ENCODE measurements at regions not wholly inside any gene's neighbourhood (a gene's known extent, or its start where the extent isn't known, plus 50 kb on each side); places are given as distances from the start of the nearest gene placed in this dataset.

DNA sequence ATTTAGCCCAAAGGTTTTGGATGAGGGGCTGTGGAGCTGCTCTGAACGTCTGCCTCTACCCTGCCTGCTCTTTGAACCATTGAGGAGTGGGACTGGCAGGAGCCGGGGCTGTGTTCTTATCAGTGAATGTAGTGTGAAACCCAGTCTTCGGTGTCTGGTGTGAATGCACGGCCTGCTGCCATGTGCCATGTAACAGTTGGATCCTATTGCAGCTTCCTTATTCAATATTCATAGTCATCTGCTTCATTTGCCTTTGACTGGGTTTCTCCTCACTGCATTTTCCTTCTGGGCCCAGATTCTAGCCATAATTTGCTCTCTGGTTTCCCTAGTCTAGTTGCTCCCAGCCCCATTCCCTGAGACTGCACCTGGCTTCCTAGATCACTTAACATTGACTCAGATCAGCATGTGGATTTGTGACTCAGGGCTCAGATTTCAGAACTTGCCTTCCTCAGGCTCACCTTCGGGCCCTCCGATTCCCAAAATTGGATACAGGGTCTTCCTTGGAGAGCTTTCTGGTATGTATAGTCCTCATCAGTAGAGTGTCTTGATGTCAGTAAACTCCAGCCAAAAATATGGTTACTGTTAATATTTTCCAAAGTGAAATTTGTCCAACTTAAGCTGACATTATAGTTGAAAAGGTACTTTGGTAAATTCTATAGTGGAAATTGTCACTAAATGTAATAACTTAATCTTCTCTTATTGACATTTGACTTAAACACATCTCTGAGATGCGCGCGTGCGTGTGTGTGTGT is 94.0 kb upstream of the DDIT4L start:
- no peak for DNase-seq (ENCODE audit: low read depth)

DNA sequence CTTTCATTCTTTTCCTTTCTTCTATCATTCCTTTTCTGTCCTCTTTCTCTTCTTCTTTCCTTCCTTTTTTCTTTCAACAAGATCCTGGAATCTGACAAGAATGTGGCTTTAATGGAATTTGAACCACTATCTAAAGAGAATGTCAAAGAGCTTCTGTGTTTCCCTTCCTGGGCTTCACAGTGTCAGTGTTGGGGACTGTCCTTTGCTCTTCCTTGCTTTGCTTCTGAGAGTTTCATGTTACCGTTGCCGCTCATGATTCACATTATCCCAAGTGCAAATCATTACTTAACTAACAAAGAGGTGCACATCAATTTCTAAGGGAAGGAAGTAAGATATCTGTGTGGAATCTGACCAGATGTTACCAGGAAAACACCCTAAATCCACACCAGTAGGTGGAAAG is 90.5 kb upstream of the DDIT4L start:
- no peak for DNase-seq (ENCODE audit: low read depth)

DNA sequence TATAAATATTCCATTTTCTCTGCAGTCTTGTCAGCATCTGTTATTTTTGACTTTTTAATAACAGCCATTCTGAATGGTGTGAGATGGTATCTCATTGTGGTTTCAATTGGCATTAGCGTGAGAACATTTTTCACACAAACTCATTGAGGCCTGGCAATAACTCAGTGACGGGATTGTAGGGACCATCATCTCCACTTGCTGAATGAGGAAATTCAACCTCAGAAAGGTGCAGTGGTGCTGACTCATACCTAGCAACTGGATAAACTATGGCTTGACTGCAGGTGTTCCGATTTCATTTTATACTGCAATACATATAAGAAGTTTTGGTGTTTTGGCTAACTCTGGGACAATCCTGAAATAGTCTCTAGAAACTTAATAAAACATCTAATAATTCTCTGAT is 88.3 kb upstream of the DDIT4L start:
- no peak for DNase-seq (ENCODE audit: low read depth)

DNA sequence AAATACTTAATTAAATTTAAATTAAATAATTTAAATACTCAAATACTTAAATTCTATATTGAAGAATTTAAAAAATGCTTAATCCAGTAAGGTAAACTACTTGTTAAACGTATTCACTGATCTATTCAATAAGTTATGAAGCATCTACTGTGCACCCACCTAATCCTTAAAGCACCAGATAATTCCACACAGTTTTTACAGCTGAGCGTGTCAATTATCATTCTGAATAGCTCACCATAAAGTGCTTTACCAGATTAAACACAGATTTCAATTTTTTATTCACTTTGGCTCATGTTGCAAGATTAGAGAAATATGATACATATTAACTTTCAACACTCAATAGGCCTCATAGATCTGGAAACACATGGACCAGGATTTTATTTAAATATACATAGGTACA is 79.2 kb upstream of the DDIT4L start:
- no peak for DNase-seq (ENCODE audit: low read depth)

DNA sequence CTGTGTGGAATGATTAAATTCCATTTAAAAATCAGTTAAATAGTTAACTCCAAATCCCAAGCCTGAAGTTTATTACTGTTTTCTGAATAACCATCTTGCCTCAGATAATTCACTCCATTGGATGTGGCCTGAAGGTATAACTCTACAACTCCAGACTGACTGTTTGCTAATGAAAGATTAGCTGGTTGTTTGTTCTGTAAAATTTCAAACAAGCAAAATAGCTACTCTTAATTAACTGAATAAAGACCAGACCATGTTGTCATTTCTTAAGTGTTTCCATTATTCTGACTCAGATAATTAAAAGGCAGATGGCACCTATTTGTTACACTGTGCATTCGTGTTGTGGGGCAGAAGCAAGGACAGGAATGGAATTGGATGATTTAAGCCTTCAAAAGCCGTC is 78.5 kb upstream of the DDIT4L start:
- no peak for DNase-seq (ENCODE audit: low read depth)

DNA sequence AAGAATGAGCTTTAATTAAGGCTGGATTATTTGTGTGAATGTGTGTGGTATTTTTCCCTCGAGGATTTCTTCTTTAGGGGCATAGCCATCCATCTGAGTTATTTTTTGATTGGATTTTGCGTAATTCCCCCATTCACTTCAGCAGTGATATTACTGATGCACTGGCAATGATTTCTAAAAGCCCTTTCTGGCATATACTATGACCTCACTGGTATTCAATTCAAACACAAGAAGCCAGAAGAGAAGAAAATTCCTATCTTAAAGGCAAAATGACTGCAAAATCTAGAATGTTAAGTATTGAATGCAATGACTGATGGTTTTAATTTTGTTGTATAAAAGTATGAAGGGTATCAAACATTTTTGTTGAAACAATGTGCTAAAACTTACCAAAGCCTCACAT is 71.1 kb upstream of the DDIT4L start:
- no peak for DNase-seq (ENCODE audit: low read depth)

DNA sequence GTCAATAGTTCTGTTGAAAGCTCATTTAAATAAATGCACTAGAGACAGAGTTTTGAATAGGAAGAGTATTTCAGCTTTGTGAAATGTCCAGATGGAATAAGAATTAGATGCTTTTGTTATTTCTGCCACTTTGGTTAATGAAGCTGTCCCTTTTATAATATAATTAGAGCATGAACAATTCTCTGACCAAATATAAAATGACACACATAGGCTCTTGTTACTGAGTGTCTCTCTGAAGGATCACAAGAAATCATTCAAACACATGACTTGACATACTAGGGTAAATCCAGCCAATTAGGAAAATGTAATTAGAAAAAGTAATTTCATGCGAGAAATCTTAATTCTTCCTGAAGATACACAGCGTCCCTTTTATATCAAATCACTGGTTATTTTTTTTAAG is 68.4 kb upstream of the DDIT4L start:
- DNase-seq (ENCODE audit: low read depth) = no peak

DNA sequence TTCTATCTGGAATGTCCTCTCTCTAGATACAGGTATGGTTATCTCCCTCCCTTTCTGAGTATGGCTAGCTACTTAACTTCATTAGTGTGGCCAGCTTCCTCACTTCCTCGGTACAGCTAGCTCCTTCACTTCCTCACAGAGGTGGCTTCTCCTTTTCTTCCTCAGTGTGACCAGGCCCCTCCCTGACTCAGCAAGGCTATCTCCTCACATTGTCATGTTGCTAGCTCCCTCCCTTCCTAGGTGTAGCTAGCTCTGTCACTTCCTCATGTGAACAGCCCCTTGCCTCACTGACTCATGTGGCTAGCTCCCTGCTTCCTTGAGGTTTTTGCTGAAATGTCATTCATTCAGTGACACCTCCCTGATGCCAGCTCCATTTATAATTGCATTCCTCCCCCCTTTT is 67.3 kb upstream of the DDIT4L start:
- DNase-seq (ENCODE audit: low read depth) = no peak

DNA sequence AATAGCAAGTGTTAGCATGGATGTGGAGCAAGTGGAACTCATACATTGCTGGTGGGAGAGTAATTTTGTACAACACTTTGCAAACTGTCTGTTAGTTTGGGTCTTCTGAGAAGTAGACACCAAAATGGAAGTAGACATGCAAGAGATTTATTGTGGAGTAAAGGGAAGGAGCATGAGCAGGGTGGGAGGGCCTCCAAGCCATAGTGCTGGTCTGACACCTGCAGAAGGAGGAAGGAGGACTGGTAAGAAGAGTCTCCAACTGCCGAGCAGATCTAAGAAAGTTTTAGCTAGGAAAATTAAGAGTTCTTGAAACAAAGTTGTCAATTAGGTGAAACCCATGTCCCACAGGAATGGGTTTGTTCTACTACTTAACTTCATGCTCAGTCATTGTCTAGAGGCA is 64.0 kb upstream of the DDIT4L start:
- no peak for DNase-seq (ENCODE audit: low read depth)

DNA sequence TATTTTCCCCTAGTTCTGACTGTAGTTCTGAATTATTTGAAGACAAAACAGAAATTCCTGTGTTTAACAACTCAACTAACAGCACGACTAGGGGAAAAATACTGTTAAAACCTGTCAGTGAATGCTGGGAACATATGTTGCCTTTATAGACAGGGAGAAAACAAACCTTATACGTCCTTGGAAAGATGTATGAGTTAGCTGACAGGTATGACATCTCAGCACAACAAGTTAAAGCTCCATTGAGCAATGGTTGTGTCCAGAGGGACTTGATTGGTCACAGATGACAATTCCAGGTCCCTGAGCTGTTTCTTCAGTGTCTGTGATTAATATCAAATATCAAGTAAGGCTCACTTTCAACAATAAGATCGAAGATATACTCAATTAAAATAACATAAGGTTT is 58.2 kb upstream of the DDIT4L start:
- DNase-seq (ENCODE audit: low read depth) = no peak

DNA sequence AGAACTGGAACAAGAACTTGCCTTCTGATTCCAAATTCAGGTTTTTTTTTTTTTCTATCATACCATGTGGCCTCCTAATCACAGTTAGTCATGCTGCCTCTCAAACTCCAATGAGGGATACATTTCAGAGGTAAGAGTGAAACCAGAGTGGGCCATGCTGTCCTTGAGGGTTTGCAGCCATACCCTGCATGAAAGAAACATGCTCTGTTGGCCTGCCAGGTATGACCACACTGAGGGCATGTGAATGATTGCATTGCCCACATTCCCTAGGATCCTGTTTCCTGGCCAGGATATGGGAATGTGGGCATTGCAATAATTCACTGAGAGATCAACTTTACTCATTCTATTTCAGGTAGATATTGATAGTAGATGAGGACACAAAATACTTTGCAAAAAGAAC is 56.4 kb upstream of the DDIT4L start:
- DNase-seq (ENCODE audit: low read depth) = no peak

DNA sequence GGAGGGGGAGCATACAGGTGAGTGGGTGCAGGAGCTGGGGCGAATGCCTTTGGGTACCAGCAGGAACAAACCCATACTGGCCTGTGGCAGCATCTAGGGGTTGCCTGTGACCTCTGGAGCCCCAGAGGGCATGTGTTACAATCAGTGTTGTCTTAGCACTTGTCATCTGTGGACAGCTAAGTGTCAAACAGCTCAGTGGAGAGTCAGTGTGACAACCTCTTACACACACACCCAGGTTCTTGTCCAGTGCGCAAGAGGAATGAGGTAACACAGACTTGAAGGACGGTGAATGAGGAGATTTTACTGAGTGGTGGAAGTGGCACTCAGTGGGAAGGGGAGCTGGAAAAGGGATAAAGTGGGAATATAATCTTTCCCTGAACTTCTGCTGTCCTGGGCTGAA is 54.1 kb upstream of the DDIT4L start:
- DNase-seq (ENCODE audit: low read depth) = no peak
